Effector CD4-positive, alpha-beta T cell (primary cell): ENCODE measurements at regions not wholly inside any gene's neighbourhood (a gene's known extent, or its start where the extent isn't known, plus 50 kb on each side); places are given as distances from the start of the nearest gene placed in this dataset.

Source experiments
- DNase-seq: peaks from one replicate; pipeline ENCODE4 v3.0.0-alpha.2; 2020

DNA sequence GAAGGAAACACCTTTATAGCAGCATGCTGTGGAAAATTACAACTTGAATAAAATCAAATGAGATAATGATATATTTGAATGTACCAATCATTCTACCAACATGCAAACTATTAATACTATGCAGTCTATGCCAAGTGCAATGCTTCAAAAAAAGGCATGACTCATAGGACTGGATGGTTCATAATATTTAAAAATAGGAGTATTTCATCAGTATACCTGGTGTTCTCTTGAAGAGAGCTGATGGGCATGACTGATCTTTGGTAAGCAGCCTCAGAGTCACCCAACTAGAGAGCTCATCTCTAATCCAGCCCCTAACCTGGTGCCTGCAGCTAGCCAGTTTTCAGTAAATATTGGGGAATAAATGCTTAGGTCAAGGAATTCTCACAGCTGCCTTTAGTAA is 434.7 kb upstream of the ARRDC4 start:
- DNase-seq, result no peak

DNA sequence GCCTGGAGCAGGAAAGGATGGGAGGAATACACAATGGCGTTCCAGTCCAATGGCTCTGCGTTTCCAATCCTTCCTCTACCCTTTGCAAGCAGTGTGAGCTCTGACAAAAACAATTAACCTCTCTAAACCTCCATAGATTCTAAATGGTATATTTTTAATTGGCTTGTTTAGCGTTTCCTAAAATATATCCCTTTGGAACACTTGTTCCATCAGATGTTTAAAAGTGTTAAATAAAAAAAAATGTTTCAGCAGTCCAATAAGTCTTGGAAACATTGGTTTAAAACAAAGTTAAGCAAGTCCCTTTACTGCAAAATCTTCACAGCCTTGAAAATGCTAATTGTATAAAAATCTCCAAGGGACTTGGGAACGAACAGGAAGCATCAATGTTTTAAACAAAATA is 432.3 kb upstream of the ARRDC4 start:
- no peak for DNase-seq

DNA sequence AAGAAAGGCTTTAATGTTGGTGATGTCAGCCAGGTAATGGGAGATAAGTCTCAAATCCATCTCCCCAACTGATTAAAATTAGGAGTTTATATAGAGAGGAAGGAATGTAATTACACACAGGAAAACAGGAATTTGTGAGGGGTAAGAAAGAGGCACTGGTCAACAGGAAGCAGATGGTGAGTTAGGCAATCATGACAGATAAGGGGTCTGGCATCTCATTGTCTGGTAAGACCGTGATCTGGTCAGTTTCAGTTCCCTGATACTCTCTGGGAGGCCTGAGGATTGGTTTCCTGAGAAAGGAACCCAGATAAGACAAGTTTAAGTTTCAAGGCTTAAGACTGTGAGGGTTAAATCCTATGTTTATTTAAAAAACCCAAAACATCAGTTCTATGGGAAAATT is 414.7 kb upstream of the ARRDC4 start:
- DNase-seq, result no peak

DNA sequence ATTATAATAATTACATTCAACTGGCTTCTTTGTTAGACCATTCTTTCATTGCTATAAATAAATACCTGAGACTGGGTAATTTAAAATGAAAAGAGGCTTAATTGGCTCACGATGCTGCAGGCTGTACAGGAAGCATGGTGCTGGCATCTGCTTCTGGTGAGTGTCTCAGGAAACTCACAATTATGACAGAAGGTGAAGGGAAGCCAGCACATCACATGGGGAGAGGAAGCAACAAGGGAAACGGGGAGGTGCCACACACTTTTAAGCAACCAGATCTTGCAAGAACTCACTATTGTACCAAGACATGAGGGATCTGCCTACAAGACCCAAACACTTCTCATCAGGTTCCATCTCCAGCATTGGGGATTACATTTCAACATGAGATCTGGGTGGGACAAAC is 413.1 kb upstream of the ARRDC4 start:
- no peak for DNase-seq

DNA sequence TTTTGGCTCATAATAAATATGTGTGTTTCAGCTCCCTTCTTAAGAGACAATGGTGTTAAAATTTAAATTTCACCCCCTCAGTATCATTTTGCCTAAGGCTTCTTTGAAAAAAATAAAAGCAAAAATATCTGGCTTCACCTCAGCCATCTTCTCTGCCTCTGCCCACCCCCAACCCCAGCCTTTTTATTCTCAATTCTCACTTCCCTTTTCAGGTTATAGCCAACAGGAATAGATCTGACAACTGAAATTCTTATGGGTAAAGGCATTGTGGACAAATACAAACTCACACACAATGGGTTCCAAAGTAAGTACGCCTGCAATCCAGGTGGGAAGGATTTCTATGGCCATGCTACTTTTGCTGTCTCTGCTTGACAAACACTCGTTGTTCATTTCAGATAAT is 399.0 kb upstream of the ARRDC4 start:
- DNase-seq, result no peak

DNA sequence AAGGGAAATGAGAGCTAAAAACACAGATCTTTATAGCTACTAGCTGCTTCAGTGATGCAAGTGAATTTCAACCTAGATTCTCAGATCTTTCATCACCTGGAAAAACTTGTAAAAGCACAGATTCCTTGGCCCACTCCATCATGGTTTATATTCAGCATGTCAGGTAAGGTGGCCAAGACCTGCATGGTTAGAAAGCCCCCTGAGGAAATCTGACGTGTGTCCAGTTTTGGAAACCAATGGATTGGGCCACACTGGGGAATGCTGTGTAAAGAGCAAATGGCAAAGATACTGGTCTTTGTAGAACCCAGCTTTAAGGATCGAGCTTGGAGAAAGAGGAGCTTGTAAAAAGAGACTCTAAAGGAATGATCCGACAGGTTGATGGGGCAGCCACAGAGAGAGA is 397.0 kb upstream of the ARRDC4 start:
- no peak for DNase-seq

DNA sequence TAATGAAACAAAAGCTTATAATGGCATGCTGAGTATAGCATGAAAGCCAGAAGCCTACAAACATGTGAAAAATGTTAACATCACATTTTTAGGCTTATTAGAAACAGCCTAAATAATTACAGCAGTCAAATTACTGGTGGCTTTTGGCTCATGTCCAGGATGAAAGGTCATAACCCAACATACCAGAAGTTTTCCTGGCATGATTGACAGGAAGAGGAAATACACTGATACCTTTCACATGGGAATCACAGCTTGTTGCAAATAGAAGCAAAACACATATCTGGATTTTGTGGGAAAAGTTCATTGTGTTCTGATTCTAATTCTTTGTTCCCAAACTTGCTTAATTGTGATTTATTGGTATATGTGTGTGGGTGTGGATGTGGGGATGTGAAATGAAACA is 393.5 kb upstream of the ARRDC4 start:
- no peak for DNase-seq

DNA sequence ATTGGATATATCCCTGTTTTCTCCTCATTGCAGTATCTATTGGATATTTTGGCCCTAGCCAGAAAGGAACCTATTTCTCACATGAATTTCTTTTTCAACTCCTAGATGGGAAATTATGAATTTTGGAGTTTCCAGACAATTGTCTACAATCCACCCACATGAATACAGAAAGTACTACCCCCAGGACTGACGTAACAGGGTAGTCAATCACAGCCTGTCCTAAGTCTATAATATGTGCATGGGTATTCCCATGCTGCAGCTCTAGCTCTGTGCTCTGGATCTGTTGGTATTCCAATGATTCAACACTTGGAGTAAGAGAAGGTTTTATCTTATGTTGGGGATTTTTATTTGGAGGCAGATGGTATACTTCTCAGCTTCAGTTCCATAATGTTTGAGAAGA is 393.1 kb upstream of the ARRDC4 start:
- no peak for DNase-seq

DNA sequence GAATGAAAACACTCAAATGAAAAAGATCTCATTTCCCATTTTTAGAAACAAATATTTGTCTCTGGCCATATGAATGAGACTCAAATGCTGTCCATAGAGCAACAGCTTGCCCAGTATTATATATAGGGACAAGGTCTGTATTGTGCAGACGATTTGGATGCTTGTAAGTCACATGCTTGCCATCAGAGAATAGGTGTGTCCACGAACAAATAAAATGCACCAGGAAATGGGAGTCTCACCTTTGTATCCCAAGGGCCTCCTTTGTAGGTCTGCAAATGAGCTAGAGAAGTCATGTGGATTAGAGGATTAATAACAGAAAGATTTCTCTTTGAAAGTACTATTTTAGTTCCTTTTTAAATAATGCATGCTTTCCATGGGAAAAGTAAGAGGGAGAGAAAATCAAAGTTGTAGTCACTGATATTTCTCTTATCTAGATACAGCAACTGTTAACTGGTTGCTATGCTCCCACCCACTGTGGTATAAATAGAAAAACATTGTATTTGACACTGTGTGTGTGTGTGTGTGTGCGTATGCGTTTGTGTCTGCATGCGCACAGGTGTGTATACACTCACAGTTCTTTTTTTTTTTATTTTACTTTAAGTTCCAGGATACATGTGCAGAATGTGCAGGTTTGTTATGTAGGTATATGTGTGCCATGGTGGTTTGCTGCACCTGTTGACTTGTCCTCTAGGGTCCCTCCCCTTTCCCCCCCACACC is 383.4 kb upstream of the ARRDC4 start:
- no peak for DNase-seq

DNA sequence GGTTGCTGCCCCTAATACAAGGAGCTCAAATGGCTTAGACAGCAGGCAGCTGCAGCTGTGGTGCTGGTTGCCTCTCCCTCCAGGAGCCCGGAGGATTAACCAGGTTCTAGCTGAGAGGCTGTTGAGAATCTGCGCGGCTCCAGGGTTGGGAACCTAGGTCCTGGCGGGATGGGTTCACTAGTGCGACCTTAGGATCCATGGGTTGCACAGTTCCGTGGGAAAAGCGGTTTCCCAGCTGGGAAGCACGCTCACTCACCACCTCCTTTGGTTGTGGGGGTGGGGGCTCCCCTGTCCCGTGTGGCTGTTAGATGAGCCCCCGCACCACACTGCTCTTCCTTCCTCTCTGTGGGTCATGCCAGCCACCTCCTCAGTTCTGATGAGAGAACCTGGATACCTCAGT is 375.1 kb upstream of the ARRDC4 start:
- DNase-seq, result no peak

DNA sequence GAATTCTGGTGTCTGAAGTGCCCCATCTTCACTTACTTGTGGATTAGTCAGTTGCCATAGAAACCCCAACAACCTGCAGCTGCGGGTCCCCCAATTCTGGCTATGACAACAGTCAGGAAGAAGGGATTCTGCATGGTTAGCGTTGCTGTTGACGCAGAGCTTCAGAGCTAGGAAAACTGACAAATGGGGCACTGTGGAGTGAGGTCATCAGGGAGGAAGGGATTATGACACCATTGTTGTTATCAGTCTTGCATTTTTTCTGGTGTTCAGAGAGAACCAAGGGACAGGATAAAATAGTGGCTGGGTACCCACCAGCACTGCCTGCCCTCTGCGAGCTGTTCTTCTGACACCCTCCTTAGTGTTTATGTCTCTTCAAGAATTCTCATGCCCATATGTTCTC is 367.7 kb upstream of the ARRDC4 start:
- no peak for DNase-seq

DNA sequence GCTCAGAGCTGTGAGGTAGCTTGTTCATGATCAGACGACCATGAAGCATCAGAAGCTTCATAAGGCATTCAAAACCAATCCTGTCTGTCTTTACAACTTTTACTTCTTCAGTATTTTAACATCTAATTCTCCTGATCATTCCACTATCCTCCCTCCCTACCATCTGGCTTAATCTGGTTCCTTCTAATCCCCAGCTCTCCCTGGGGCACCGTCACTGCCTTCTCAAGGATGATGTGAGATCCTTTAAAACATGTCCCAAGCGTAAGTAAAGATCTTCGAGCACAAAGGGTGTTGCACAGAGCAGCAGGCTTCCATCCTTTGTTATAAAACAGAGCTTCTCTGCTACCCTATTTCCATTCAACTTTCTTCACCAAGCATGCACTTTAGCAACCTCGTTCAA is 362.7 kb upstream of the ARRDC4 start:
- DNase-seq, result no peak

DNA sequence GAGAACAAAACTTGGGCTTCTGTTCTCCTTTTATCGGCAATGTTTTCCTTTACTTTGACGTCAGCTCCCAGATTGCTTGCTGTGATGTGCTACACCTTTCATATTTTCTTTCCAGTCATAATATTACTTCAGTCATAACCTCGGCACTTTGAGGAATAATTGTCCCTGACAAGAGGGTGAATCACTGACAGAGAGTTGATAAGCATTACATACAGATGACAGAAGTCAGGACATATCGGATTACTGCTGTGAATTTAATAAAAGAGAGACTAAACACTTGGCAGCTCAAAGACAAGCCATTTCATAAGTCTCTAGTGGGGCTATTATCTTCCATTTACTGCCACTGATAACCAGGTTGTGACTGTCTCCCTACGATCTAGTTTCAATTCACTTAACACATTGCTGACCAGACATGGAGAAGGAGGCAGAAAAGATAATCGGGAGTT is 362.1 kb upstream of the ARRDC4 start:
- no peak for DNase-seq

DNA sequence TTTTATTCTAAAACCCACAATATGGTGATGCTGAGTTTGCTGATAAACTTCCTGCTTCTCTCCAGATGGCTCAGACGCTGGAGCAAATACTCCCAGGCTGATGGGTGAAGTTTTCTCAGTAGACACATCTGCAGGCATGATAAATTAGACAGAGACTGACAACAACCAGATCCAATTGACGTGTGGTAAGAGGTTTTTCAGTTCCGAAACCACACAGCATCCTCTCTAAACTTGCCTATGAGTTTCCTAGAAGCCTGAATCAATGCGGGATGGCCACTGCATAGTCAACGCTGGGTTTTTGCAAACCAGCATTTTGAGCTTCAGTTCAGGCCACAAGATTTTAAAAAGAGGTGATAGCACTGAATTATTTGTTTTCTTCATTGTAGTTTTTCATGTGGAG is 360.3 kb upstream of the ARRDC4 start:
- DNase-seq, result no peak

DNA sequence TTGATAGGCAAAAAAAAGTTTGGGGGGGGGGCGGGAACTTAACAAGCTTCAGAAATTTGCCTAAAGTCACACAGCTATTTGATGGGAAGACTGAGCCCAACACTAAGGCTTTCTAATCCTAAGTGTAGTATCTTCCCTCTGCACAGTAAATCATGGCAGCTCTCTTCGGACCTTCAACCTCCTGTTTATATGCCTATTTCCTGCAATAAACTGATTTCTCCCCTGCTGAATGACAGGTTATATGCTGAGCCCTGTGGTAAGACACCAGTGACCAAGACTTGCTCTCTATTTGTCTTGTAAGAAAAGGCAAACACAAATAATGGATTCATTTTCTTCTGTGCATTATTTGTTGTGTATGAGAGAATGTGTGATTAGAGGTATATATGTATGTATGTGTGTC is 355.8 kb upstream of the ARRDC4 start:
- no peak for DNase-seq

DNA sequence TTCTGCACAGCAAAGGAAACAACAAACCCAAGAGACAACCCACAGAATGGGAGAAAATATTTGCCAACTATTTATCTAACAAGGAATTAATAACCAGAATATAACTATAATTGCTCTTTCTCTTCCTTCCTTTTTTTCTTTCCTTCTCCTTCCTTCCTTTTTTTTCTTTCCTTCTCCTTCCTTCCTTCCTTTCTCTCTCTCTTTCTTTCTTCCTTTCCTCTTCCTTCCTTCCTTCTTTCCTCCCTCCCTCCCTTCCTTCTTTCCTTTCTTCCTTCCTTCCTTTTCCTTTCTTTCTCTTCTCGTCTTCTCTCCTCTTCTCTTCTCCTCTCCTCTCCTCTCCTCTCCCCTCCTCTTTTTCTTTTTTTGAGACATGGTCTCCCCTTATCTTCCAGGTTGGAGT is 345.4 kb upstream of the ARRDC4 start:
- no peak for DNase-seq

DNA sequence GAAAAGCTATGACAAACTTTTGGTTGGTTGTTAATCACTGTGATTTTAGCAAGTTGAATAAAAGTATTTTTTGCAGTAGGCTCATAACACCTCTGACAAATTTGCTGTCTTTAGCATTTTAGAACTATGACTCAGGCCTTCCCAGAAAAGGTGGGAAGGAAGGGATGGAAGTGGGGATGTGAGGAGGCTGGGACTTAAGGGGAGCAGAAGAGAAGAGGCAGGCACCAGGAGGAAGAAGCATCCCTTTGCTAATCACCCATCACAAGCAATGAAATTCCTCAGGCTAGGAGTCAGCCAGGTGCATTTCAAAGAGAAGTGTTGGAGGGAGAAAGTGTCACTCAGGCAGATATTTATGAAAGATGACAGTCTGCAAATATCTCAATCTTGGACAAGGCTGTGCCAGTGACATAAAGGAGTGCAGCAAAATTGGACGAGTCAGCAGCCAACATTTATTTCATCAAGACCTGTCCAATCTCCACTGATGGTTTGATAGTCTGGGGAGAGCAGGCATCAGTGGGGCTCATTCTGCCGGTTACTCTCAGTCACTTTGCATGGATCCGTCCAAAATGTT is 337.3 kb upstream of the ARRDC4 start:
- no peak for DNase-seq

DNA sequence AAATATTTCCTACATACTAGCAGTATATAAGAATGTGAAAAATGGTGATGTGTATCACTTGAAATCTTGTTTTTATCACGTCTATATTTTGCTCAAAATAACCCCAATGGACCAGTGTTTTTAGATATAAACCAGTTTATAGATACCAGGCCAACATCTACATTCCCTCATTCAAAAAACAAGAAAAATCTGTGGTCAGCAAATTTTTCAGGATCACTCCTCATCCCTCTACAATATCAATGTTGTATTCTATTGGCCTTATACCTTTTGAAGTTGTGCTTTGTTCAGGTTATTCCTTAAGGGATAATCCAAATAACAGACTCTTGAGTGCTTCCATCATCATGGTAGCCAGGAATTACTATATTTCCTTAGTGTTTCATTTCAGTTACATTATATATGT is 332.9 kb upstream of the ARRDC4 start:
- DNase-seq, result no peak

DNA sequence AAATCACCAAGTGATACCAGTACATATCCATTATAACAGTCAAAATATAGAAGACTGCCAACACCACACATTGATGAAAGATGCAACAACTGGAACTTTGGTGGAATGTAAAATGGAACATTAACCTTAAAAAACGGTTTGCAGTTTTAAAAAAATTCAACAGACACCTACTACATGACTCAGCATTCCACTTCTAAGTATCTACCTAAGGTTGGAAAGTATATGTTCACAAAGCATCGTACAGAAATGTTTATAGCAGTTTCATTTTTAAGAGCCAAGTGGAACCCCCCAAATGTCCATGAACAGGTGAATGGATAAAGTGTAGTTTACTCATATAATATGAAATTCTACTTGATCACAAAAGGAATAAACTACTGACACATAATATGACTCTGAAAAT is 314.7 kb upstream of the ARRDC4 start:
- no peak for DNase-seq

DNA sequence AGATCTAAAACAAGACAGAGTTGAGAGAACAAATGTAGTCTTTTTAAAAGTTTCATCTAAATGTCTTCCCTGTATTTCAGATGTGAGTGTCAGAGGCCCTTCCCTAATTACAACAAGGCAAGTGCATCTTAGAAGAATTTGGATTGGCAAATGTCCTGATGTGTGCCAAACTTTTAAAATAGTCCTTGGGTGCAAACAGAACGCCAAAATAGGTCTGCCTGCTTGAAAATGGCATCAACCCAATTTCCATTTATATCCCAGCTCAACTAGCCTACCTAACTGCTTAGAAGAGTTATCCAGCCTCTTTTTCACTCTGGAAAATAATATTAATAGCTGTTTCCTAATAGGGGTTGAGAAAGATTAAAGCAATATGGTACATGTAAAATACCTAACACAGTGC is 311.8 kb upstream of the ARRDC4 start:
- no peak for DNase-seq

DNA sequence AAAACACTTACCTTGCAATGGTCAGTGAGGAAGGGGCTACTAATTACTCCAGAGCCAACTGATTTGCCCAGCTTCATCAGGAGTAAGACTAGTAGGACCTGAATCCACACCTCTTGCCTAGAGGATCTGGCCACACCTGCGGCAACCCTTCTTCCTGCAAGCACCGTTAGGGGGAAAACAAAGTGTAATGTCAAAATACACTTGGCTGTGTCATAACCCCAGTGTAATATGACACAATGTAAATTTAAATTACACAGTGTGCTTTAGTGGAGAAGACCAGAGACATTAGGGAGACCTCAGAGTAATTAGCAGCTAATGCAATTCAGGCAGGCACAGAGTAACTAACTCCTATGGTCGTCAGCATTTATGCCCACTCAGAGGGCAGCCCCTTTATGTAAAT is 308.5 kb upstream of the ARRDC4 start:
- no peak for DNase-seq

DNA sequence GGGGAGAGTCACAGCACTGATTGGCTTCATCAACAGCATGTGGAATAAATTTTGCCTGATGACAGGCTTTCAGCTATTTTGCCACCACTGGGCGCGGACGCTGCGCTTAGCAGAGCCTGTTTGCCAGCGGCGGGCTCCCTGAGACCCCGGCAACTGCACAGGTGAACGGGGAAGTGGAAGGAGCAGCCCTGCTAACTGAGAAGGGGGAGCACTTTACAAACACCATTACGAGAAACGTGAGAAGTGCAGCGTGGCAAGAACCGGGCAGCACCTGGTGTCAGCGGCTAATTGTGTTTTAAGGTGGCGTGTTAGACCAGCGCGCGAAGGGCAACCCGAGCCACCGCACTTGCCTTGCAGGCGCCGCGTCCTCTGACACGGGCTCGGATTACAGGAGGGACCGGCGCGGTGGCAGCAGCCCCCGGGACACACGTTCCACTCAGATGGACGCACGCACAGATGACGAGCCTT is 307.8 kb upstream of the ARRDC4 start:
- DNase-seq, result no peak

DNA sequence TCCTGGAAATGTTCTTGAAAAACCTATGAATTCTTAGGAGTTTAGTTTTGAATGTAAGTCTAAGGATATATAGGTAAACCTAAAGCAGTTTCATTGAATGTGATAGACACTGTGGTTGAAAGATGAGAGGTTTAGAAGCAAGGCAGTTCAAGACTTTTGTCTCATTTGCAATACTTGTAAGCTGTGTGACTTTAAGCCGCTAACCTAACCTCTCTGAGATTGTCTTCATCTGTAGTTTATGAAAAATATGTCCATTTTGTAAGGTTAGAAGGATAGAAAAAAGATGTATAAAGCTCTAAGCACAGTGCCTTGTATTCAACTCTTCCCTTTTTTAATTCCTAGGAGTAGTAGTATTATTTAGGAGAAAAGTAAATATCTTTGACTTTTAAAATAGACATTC is 306.6 kb upstream of the ARRDC4 start:
- no peak for DNase-seq

DNA sequence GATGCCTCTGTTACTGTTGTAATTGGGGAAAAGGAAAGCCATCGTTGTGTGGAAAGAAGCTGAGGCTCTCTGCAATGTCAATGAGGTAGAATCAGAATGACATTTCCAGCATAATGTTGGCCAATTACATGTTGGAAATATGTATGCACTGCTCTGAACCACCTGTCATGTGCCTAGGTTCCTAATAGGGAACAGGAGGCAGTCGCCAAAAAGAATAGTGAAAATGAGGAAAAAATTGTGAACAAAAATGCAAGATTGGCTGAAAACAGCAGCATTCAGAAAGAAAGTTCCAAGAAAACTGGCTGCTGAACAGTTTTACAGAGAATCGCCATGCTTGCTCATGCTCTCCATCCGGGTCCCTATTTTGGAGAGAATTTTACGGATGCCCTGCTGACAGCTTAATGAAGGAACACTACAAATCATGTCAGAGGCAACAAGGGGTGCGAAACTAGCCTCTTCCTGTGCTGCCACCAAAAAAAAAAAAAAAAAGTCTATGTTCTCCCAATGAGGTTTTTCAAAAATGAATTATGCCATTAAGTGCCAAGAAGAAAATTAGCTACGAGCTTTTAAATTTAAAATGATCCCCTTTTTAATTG is 305.9 kb upstream of the ARRDC4 start:
- DNase-seq, result no peak

DNA sequence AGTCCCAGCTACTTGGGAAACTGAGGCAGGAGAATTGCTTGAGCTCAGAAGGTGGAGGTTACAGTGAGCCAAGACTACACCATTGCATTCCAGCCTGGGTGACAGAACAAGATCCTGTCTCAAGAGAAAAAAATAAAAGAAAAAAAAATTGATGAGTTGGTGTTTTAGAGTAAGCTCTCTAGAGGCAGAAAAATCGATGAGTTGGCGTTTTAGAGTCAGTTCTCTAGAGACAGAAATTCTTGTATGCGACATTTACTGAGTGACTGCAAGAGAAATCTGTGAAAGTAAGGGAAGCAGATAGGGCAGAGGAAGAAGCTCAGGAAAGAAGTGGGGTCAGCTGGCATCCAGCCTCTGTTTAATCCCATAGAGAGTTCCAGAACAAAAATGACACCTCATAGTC is 298.7 kb upstream of the ARRDC4 start:
- DNase-seq, result no peak
